SK-N-MC (cell line): ENCODE measurements at regions not wholly inside any gene's neighbourhood (a gene's known extent, or its start where the extent isn't known, plus 50 kb on each side); places are given as distances from the start of the nearest gene placed in this dataset.

ENCODE experiments used
- EZH2 ChIP-seq: fragments of 200-600 bp; sonication (generic); IDR thresholded peaks from one replicate; pipeline ENCODE4 v1.6.1; 2017; ENCODE audit warnings: antibody characterized with exemption
- POLR2AphosphoS5 ChIP-seq: IDR thresholded peaks from 2 replicates; pipeline ENCODE4 v1.6.1; 2012; ENCODE audit warnings: mild to moderate bottlenecking, low read depth, low read length, borderline replicate concordance

DNA sequence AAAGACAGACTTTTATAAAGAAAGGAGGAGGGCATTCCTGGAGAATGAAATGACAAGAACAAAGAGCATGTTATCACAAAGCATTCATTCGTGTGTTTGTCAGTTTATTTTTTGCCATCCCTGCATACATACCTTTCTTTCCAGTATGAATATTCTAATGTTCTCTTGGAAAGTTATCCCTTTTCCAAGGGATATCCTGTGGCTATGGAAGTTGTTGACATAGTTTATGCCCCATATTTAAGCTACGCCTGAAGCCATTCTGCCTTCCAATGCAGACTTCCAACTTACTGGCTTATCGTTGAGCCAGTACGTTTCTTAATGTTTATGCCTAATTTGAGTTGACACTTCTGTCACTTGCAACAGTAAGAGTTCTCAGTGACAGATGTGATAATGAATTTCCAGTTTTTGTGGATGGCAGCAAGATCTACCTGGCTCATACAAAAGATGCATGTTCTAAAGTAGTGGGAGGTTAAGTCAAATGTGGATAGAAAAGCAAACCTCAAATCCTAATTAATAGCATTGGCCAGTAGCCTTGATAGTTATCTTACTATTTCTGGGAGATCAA lies 133.3 kb upstream of the ANO3 start:
- no peak for TF ChIP-seq POLR2AphosphoS5
- no peak for TF ChIP-seq EZH2
